Body of pancreas (tissue), 4 donors: ENCODE measurements at regions not wholly inside any gene's neighbourhood (a gene's known extent, or its start where the extent isn't known, plus 50 kb on each side); places are given as distances from the start of the nearest gene placed in this dataset.

Experiments
- POLR2A ChIP-seq, 3 donors: fragments of 450-650 bp; IDR thresholded peaks; one replicate each; pipeline ENCODE4 v1.6.1; 2016; ENCODE audit warnings: antibody characterized with exemption in 3 of 3, mild to moderate bottlenecking in 2 of 3
- TF ChIP-seq, protein P1 (sequence below), 7 experiments: fragments of 450-650 bp in 4 of 7; fragments of 200-600 bp in 3 of 7; sonication (generic) in 3 of 7; IDR thresholded peaks; one replicate each; pipeline ENCODE4 v1.5.1; 2016 to 2019; ENCODE audit warnings: antibody characterized with exemption in 7 of 7

DNA sequence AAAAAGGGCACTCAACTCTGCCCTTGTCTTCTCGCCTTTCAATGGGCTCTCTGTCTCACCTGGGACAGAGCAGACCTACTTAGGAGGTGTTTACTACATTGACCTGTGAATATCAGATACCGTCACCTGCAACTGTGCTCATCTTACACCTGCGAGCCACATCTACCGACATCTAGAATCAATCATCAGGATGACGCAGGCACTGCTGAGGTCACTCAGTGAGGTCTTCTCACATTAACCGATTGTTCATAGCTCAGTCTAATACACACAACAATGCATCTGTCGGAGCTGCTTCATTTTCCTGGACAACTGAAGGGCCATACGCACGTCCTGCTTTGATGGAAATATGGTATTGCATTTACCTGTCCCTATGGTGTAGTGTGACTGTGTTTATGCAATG, 211.9 kb downstream of the FGF9 start:
- TF ChIP-seq, protein P1, sequence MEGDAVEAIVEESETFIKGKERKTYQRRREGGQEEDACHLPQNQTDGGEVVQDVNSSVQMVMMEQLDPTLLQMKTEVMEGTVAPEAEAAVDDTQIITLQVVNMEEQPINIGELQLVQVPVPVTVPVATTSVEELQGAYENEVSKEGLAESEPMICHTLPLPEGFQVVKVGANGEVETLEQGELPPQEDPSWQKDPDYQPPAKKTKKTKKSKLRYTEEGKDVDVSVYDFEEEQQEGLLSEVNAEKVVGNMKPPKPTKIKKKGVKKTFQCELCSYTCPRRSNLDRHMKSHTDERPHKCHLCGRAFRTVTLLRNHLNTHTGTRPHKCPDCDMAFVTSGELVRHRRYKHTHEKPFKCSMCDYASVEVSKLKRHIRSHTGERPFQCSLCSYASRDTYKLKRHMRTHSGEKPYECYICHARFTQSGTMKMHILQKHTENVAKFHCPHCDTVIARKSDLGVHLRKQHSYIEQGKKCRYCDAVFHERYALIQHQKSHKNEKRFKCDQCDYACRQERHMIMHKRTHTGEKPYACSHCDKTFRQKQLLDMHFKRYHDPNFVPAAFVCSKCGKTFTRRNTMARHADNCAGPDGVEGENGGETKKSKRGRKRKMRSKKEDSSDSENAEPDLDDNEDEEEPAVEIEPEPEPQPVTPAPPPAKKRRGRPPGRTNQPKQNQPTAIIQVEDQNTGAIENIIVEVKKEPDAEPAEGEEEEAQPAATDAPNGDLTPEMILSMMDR (IDR thresholded peaks at IDR 0.05) = no peak
- no peak for TF ChIP-seq POLR2A (IDR thresholded peaks at IDR 0.05)
